IMR-90 (cell line): ENCODE measurements at regions not wholly inside any gene's neighbourhood (a gene's known extent, or its start where the extent isn't known, plus 50 kb on each side); places are given as distances from the start of the nearest gene placed in this dataset.

Source experiments
- ATAC-seq: fragments of 200-7000 bp; cut with Tn5 transposase; 2 replicates; pipeline ENCODE4 v1.9.1; 2020; ENCODE audit warnings: low read depth, mild to moderate bottlenecking, moderate library complexity
- BruUV-seq: library from RNA; stranded (reverse); fragments of 400-500 nt; replicated peaks from 2 replicates; lab custom pipeline; 2021; lab: Mats Ljungman, UMichigan
- CTCF ChIA-PET: fragments of 300-600 bp; formaldehyde crosslinking; extraction: SDS; loops from one replicate; lab custom pipeline; 2021; ENCODE audit warnings: antibody characterized with exemption; lab: Yijun Ruan, JAX
- POLR2A ChIA-PET: fragments of 300-600 bp; sonication (Branson Sonifier 250); formaldehyde crosslinking; loops from one replicate; lab custom pipeline; 2022; ENCODE audit warnings: antibody characterized with exemption; ENCODE audit not compliant: unreplicated experiment; lab: Charles Lee
- DNase-seq: peaks from one replicate; pipeline ENCODE4 v3.0.0; 2013
- H2AFZ ChIP-seq: replicated peaks from 2 replicates; pipeline ENCODE3; 2013; ENCODE audit warnings: low read length, mild to moderate bottlenecking; ENCODE audit not compliant: poor library complexity
- H2AK5ac ChIP-seq: 2 replicates; pipeline ENCODE4 v1.6.1; 2013; ENCODE audit warnings: low read depth, low read length, inconsistent platforms
- H2AK9ac ChIP-seq: replicated peaks from 2 replicates; pipeline ENCODE3; 2013; ENCODE audit warnings: mild to moderate bottlenecking, low read depth, low read length, moderate library complexity; ENCODE audit not compliant: poor library complexity
- H2BK120ac ChIP-seq: 2 replicates; pipeline ENCODE4 v1.6.1; 2013; ENCODE audit warnings: low read depth, low read length, inconsistent platforms
- H2BK15ac ChIP-seq: 3 replicates; pipeline ENCODE4 v1.6.1; 2013; ENCODE audit warnings: low read depth, low read length, inconsistent platforms
- H2BK20ac ChIP-seq: 2 replicates; pipeline ENCODE4 v1.6.1; 2013; ENCODE audit warnings: low read depth, mild to moderate bottlenecking, inconsistent platforms, low read length, moderate library complexity
- H2BK5ac ChIP-seq: 2 replicates; pipeline ENCODE4 v1.6.1; 2013; ENCODE audit warnings: mild to moderate bottlenecking, low read depth, low read length, inconsistent platforms; ENCODE audit not compliant: poor library complexity, severe bottlenecking
- H3K14ac ChIP-seq: replicated peaks from 2 replicates; pipeline ENCODE4 v1.6.1; 2013; ENCODE audit warnings: low read depth, low read length, inconsistent platforms
- H3K18ac ChIP-seq: 2 replicates; pipeline ENCODE4 v1.6.1; 2013; ENCODE audit warnings: low read depth, low read length, control low read depth
- H3K23ac ChIP-seq: 2 replicates; pipeline ENCODE4 v1.6.1; 2013; ENCODE audit warnings: low read depth, low read length, inconsistent platforms
- H3K27ac ChIP-seq: 2 replicates; pipeline ENCODE4 v1.5.1; 2013; ENCODE audit warnings: mild to moderate bottlenecking, control low read depth, low read length; ENCODE audit not compliant: insufficient read depth
- H3K27me3 ChIP-seq: 2 replicates; pipeline ENCODE4 v1.6.1; 2013; ENCODE audit warnings: low read length; ENCODE audit not compliant: control insufficient read depth, insufficient read depth
- H3K36me3 ChIP-seq: 2 replicates; pipeline ENCODE4 v1.6.1; 2013; ENCODE audit warnings: low read length, mixed read lengths; ENCODE audit not compliant: control insufficient read depth, insufficient read depth
- H3K4ac ChIP-seq: 2 replicates; pipeline ENCODE4 v1.6.1; 2013; ENCODE audit warnings: low read depth, low read length, inconsistent platforms
- H3K4me1 ChIP-seq: 2 replicates; pipeline ENCODE4 v1.6.1; 2013; ENCODE audit warnings: low read length, mixed read lengths; ENCODE audit not compliant: control insufficient read depth, insufficient read depth
- H3K4me2 ChIP-seq: 2 replicates; pipeline ENCODE4 v1.6.1; 2013; ENCODE audit warnings: low read depth, mild to moderate bottlenecking, control low read depth, low read length, moderate library complexity
- H3K4me3 ChIP-seq: 2 replicates; pipeline ENCODE4 v1.5.1; 2013; ENCODE audit warnings: low read depth, mild to moderate bottlenecking, control low read depth, low read length, moderate library complexity; ENCODE audit not compliant: insufficient read depth
- H3K56ac ChIP-seq: 2 replicates; pipeline ENCODE4 v1.6.1; 2013; ENCODE audit warnings: low read length, inconsistent platforms; ENCODE audit not compliant: insufficient read depth; ENCODE audit errors: extremely low read depth
- H3K79me1 ChIP-seq, 2 experiments: 2 replicates each; pipeline ENCODE4 v1.6.1; 2013; ENCODE audit warnings: low read length in 2 of 2, inconsistent platforms in 1 of 2, low read depth in 1 of 2
- H3K9ac ChIP-seq: 2 replicates; pipeline ENCODE4 v1.6.1; 2013; ENCODE audit warnings: low read depth, low read length, control low read depth
- H3K9me1 ChIP-seq: 2 replicates; pipeline ENCODE4 v1.6.1; 2013; ENCODE audit warnings: low read length, inconsistent platforms; ENCODE audit not compliant: insufficient read depth
- H3K9me3 ChIP-seq: 2 replicates; pipeline ENCODE4 v1.6.1; 2013; ENCODE audit warnings: low read length; ENCODE audit not compliant: control insufficient read depth, insufficient read depth
- H4K20me1 ChIP-seq: 2 replicates; pipeline ENCODE4 v1.6.1; 2013; ENCODE audit warnings: low read length, inconsistent platforms; ENCODE audit not compliant: insufficient read depth
- H4K5ac ChIP-seq: 2 replicates; pipeline ENCODE4 v1.6.1; 2013; ENCODE audit warnings: mild to moderate bottlenecking, low read depth, low read length, control low read depth
- H4K8ac ChIP-seq, 2 experiments: 2 replicates each; pipeline ENCODE4 v1.6.1; 2013; ENCODE audit warnings: low read depth in 2 of 2, low read length in 2 of 2, control low read depth in 1 of 2, inconsistent platforms in 1 of 2
- H4K91ac ChIP-seq: 2 replicates; pipeline ENCODE4 v1.6.1; 2013; ENCODE audit warnings: low read depth, low read length, inconsistent platforms; ENCODE audit not compliant: insufficient read depth
- BHLHE40 ChIP-seq: fragments of 150-350 bp; IDR thresholded peaks from 2 replicates; pipeline ENCODE4 v1.6.1; 2016; ENCODE audit warnings: mild to moderate bottlenecking, low read depth, low read length
- CEBPB ChIP-seq: IDR thresholded peaks from 2 replicates; pipeline ENCODE4 v1.6.1; 2012; ENCODE audit warnings: low read depth, low read length, improper control_type of control experiment
- CHD1 ChIP-seq: IDR thresholded peaks from 2 replicates; pipeline ENCODE4 v1.6.1; 2012; ENCODE audit warnings: low read depth, low read length, improper control_type of control experiment
- ELK1 ChIP-seq: fragments of 150-350 bp; IDR thresholded peaks from 2 replicates; pipeline ENCODE4 v1.6.1; 2016; ENCODE audit warnings: low read depth, mild to moderate bottlenecking, low read length, moderate library complexity, borderline replicate concordance
- FOS ChIP-seq: fragments of 150-350 bp; IDR thresholded peaks from 2 replicates; pipeline ENCODE4 v1.6.1; 2016; ENCODE audit warnings: low read depth, low read length
- MAFK ChIP-seq: IDR thresholded peaks from 2 replicates; pipeline ENCODE4 v1.6.1; 2012; ENCODE audit warnings: low read depth, low read length, improper control_type of control experiment
- MAZ ChIP-seq: IDR thresholded peaks from 2 replicates; pipeline ENCODE4 v1.6.1; 2012; ENCODE audit warnings: low read depth, mild to moderate bottlenecking, low read length, improper control_type of control experiment, moderate library complexity, borderline replicate concordance
- NFE2L2 ChIP-seq: fragments of 150-350 bp; IDR thresholded peaks from 2 replicates; pipeline ENCODE4 v1.6.1; 2016; ENCODE audit warnings: low read depth, mild to moderate bottlenecking, low read length
- POLR2A ChIP-seq: IDR thresholded peaks from 2 replicates; pipeline ENCODE4 v1.6.1; 2012; ENCODE audit warnings: mild to moderate bottlenecking, low read depth, low read length
- RAD21 ChIP-seq: IDR thresholded peaks from 2 replicates; pipeline ENCODE4 v1.6.1; 2012; ENCODE audit warnings: low read length, improper control_type of control experiment
- RCOR1 ChIP-seq: IDR thresholded peaks from 2 replicates; pipeline ENCODE4 v1.6.1; 2012; ENCODE audit warnings: mild to moderate bottlenecking, low read length, improper control_type of control experiment; ENCODE audit not compliant: insufficient replicate concordance
- RFX5 ChIP-seq: IDR thresholded peaks from 2 replicates; pipeline ENCODE4 v1.8.0; 2012; ENCODE audit warnings: low read depth, mild to moderate bottlenecking, low read length, moderate library complexity
- SMC3 ChIP-seq: fragments of 150-350 bp; IDR thresholded peaks from 2 replicates; pipeline ENCODE4 v1.6.1; 2016; ENCODE audit warnings: low read depth, mild to moderate bottlenecking, antibody characterized with exemption, low read length, moderate library complexity
- USF2 ChIP-seq: fragments of 150-350 bp; IDR thresholded peaks from 2 replicates; pipeline ENCODE4 v1.6.1; 2017; ENCODE audit warnings: mild to moderate bottlenecking, antibody characterized with exemption, low read length, low read depth
- WGBS, 2 experiments: methylation state at CpG; one replicate each; pipeline versions ENCODE4 v1.1.5 to v1.1.7; 2013; ENCODE audit warnings: missing lambda C conversion rate in 2 of 2; ENCODE audit not compliant: insufficient read length in 1 of 2; ENCODE audit errors: extremely low coverage in 2 of 2; 5-methylcytosine and 5-hydroxymethylcytosine counted together
- dilution Hi-C: fragments of 300-500 bp; cut with HindIII; formaldehyde crosslinking; loops from one replicate; pipeline ENCODE4 v1.14.3; 2018; ENCODE audit warnings: low sequenced_read_pairs; ENCODE audit not compliant: unreplicated experiment
- in situ Hi-C: fragments of 300-500 bp; cut with MboI; formaldehyde crosslinking; loops from 3 replicates; pipeline ENCODE4 v1.14.3; 2019; ENCODE audit warnings: low sequenced_read_pairs, inconsistent platforms, mixed read lengths
- intact Hi-C: fragments of 100-400 bp; cut with micrococcal nuclease; formaldehyde crosslinking; loops from 2 replicates; pipeline ENCODE4 v1.10.0; 2022
- TF ChIP-seq, protein P1 (sequence below): conservative IDR thresholded peaks from 2 replicates; pipeline ENCODE4 v1.5.1; 2012; ENCODE audit warnings: mild to moderate bottlenecking, low read depth, low read length, improper control_type of control experiment

DNA sequence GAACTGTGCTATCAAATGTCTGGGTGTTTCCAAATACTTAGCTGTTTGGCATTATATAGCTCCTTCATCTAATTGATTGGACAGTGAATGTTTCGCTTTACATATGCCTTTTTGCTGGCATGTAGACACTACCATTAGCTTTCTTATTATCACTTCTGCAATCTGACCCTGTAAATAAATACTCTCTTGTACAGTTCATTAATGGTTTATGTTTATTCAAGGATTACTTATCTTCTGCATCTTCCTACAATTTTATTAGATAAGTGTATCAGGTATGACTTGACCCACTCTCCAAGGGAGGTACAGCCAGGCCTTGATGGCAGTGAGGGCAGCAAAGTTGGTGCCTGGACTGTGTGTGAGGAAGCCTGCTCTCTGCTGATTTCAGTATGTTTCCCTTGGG lies 614.1 kb upstream of the SETBP1 start:
- no peaks in the 10 kb centered on the region for H3K9me3 ChIP-seq
- ATAC-seq (no peak), DNase-seq (no peak)
- no peak overlapping the region for H4K5ac ChIP-seq
- H4K91ac ChIP-seq: no peak overlapping the region
- no peak overlapping the region for H2BK15ac ChIP-seq
- in situ Hi-C loops: no loop called here
- no peak overlapping the region for H3K4me3 ChIP-seq
- no peaks in the 10 kb centered on the region for H3K4me1 ChIP-seq
- H3K14ac ChIP-seq: no peak overlapping the region
- no TSS peak for BruUV-seq
- TF ChIP-seq SMC3 (no peak), MAZ (no peak), MAFK (no peak), BHLHE40 (no peak), FOS (no peak), RFX5 (no peak), CEBPB (no peak), USF2 (no peak), RCOR1 (no peak), RAD21 (no peak), NFE2L2 (no peak), CHD1 (no peak), ELK1 (no peak), POLR2A (no peak)
- TF ChIP-seq, protein P1, sequence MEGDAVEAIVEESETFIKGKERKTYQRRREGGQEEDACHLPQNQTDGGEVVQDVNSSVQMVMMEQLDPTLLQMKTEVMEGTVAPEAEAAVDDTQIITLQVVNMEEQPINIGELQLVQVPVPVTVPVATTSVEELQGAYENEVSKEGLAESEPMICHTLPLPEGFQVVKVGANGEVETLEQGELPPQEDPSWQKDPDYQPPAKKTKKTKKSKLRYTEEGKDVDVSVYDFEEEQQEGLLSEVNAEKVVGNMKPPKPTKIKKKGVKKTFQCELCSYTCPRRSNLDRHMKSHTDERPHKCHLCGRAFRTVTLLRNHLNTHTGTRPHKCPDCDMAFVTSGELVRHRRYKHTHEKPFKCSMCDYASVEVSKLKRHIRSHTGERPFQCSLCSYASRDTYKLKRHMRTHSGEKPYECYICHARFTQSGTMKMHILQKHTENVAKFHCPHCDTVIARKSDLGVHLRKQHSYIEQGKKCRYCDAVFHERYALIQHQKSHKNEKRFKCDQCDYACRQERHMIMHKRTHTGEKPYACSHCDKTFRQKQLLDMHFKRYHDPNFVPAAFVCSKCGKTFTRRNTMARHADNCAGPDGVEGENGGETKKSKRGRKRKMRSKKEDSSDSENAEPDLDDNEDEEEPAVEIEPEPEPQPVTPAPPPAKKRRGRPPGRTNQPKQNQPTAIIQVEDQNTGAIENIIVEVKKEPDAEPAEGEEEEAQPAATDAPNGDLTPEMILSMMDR: no peak
- no peak overlapping the region for H3K9ac ChIP-seq
- H3K27ac ChIP-seq: no peak overlapping the region
- H2BK120ac ChIP-seq: no peak overlapping the region
- no peak overlapping the region for H2BK5ac ChIP-seq
- H3K27me3 ChIP-seq: no peaks in the 10 kb centered on the region
- ChIA-PET POLR2A (no interaction called here), CTCF (no interaction called here)
- H2AK9ac ChIP-seq: no peak overlapping the region
- no peak overlapping the region for H3K18ac ChIP-seq
- H2BK20ac ChIP-seq: no peak overlapping the region
- H4K8ac ChIP-seq: no peak overlapping the region
- dilution Hi-C loops: no loop called here
- H4K20me1 ChIP-seq: no peaks in the 10 kb centered on the region
- no peak overlapping the region for H3K4me2 ChIP-seq
- H2AK5ac ChIP-seq: no peak overlapping the region
- no peaks in the 10 kb centered on the region for H3K9me1 ChIP-seq
- H2AFZ ChIP-seq: no peak overlapping the region
- intact Hi-C loops: loop anchor here (5.0 kb wide), 1 partner anchor 104 kb away; no protein-coding TSS in a partner anchor
- no peak overlapping the region for H3K4ac ChIP-seq
- no peaks in the 10 kb centered on the region for H3K79me1 ChIP-seq
- WGBS, 2 experiments: no CpG with 5 or more reads among the region's 1 CpG
- no peak overlapping the region for H3K23ac ChIP-seq
- no peaks in the 10 kb centered on the region for H3K36me3 ChIP-seq
- H3K56ac ChIP-seq: no peak overlapping the region
